GM19468 (cell line): ENCODE measurements at regions not wholly inside any gene's neighbourhood (a gene's known extent, or its start where the extent isn't known, plus 50 kb on each side); places are given as distances from the start of the nearest gene placed in this dataset.

Experiments used
- ATAC-seq: cut with Tn5 transposase; IDR thresholded peaks from one replicate; pipeline ENCODE4 v1.9.1; 2021; ENCODE audit warnings: mild to moderate bottlenecking, moderate library complexity, moderate number of reproducible peaks; ENCODE audit not compliant: unreplicated experiment; ENCODE audit errors: extremely low read depth

GRCh38 chr13:33891196-33891742 is 73.3 kb downstream of the RFC3 start:
- no peak for ATAC-seq

- ATAC-seq: no peak
Measured at GRCh38 chr13:33893559-33893958, 75.6 kb downstream of the RFC3 start.

- ATAC-seq: no peak
Measured at GRCh38 chr13:33904431-33904830, 86.5 kb downstream of the RFC3 start.

GRCh38 chr13:33908116-33908515 is 90.2 kb downstream of the RFC3 start:
- ATAC-seq: no peak

GRCh38 chr13:33910255-33910654 is 92.3 kb downstream of the RFC3 start:
- ATAC-seq: no peak

GRCh38 chr13:33911521-33911920 is 93.6 kb downstream of the RFC3 start:
- ATAC-seq: no peak

GRCh38 chr13:33913829-33914228 is 95.9 kb downstream of the RFC3 start:
- ATAC-seq: no peak

- no peak for ATAC-seq
Measured at GRCh38 chr13:33917190-33917589, 99.2 kb downstream of the RFC3 start.

- no peak for ATAC-seq
Measured at GRCh38 chr13:33918199-33918932, 100.4 kb downstream of the RFC3 start.

- no peak for ATAC-seq
Measured at GRCh38 chr13:33919120-33919519, 101.2 kb downstream of the RFC3 start.

GRCh38 chr13:33925563-33925962 is 107.6 kb downstream of the RFC3 start:
- no peak for ATAC-seq

- ATAC-seq: no peak
Measured at GRCh38 chr13:33927315-33927714, 109.4 kb downstream of the RFC3 start.

GRCh38 chr13:33931397-33932311 is 113.7 kb downstream of the RFC3 start:
- no peak for ATAC-seq

- ATAC-seq: no peak
Measured at GRCh38 chr13:33932769-33933406, 114.9 kb downstream of the RFC3 start.

GRCh38 chr13:33933810-33934209 is 115.9 kb downstream of the RFC3 start:
- ATAC-seq: no peak

GRCh38 chr13:33934343-33934742 is 116.4 kb downstream of the RFC3 start:
- no peak for ATAC-seq

- no peak for ATAC-seq
Measured at GRCh38 chr13:33934951-33935371, 117.0 kb downstream of the RFC3 start.

- ATAC-seq: no peak
Measured at GRCh38 chr13:33935969-33936368, 118.0 kb downstream of the RFC3 start.

- ATAC-seq: no peak
Measured at GRCh38 chr13:33937373-33938098, 119.6 kb downstream of the RFC3 start.

GRCh38 chr13:33940256-33940655 is 122.3 kb downstream of the RFC3 start:
- ATAC-seq: no peak
